ENCODE measurements at regions not wholly inside any gene's neighbourhood (a gene's known extent, or its start where the extent isn't known, plus 50 kb on each side); places are given as distances from the start of the nearest gene placed in this dataset.

DNA sequence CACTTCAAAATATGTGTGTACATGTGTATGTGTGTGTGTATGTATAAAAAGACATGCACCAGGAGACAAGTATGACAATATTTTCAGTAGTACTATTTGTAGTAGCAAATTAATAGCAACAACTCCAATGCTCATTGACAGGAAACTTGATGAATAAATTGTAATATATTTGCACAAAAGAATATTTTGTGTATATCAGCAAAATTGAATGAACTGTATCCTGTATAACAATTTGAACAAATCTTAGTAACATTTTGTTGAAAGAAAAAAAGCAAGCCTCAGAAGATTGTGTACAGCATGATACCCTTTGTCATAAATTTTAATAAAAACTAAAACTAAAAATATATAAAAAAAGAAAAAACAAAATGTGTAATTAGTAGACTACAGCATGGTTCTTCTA lies 1367.3 kb upstream of the TMEFF2 start:
- no peak for DNase-seq
- Mint-ChIP-seq H3K27ac (no peak overlapping the region), H3K4me3 (no peak overlapping the region), H3K36me3 (ENCODE audit: low read depth) (no peaks in the 10 kb centered on the region), H3K27me3 (ENCODE audit: low read depth, poor library complexity) (no peaks in the 10 kb centered on the region), H3K4me1 (no peaks in the 10 kb centered on the region), H3K9me3 (no peaks in the 10 kb centered on the region)
- TF ChIP-seq, protein P1, sequence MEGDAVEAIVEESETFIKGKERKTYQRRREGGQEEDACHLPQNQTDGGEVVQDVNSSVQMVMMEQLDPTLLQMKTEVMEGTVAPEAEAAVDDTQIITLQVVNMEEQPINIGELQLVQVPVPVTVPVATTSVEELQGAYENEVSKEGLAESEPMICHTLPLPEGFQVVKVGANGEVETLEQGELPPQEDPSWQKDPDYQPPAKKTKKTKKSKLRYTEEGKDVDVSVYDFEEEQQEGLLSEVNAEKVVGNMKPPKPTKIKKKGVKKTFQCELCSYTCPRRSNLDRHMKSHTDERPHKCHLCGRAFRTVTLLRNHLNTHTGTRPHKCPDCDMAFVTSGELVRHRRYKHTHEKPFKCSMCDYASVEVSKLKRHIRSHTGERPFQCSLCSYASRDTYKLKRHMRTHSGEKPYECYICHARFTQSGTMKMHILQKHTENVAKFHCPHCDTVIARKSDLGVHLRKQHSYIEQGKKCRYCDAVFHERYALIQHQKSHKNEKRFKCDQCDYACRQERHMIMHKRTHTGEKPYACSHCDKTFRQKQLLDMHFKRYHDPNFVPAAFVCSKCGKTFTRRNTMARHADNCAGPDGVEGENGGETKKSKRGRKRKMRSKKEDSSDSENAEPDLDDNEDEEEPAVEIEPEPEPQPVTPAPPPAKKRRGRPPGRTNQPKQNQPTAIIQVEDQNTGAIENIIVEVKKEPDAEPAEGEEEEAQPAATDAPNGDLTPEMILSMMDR (IDR thresholded peaks at IDR 0.05): no peak

DNA sequence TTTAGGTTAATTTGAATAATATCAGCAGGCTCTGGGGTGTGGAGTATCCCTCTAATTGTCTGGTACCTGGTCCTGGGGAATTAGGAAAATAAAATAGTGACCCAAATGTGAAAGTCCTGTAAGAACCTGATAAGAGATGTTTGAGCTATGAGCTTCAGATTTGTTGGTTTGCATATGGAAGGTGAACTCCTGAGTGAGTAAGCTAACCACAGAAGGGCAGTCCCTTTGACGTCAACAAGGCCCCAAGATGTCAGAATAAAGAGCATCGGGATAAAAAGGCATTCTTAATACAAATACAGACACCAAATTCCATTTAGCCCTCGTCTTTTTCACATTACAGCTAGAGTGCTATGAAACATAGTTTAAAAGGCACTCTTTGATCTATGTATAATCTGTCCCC lies 1366.3 kb upstream of the TMEFF2 start:
- Mint-ChIP-seq H3K9me3 (no peaks in the 10 kb centered on the region), H3K4me3 (no peak overlapping the region), H3K4me1 (no peaks in the 10 kb centered on the region), H3K27ac (no peak overlapping the region), H3K36me3 (ENCODE audit: low read depth) (no peaks in the 10 kb centered on the region), H3K27me3 (ENCODE audit: low read depth, poor library complexity) (no peaks in the 10 kb centered on the region)
- TF ChIP-seq, protein P1 (IDR thresholded peaks at IDR 0.05): no peak
- no peak for DNase-seq

DNA sequence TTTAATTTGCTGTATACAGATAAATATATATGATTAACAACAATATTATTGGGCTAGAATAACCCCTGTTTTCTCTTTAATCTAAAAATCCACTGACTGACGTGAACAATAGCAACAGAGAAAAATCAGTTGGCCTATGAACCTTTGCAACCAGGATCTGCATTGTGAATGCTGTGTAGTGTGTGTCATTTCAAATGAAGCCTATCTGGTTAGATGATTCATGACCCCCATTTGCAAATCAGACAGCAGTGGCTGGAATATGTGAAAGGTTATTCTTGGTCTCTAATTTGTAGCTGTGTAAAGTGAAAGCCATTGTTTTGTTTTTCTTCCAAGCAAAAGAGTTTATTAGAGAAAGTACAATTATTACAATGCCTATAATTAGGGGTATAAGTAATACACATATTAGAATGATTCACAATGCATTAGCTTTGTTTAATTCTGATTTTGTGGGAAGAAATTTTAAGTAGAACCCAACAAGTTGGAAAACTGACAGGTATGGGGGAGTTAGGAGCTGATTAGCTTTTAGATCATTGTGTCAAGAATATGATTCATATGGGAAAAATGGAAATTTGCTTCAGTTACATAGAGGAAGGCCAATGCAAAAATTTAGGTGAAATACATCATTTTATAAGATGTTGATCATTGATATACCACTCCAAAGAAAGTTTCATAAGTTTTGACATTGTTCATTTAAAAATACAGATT lies 1362.2 kb upstream of the TMEFF2 start:
- H3K27me3 Mint-ChIP-seq (ENCODE audit: low read depth, poor library complexity): no peaks in the 10 kb centered on the region
- H3K4me1 Mint-ChIP-seq: no peaks in the 10 kb centered on the region
- no peak overlapping the region for H3K27ac Mint-ChIP-seq
- no peaks in the 10 kb centered on the region for H3K9me3 Mint-ChIP-seq
- TF ChIP-seq, protein P1 (IDR thresholded peaks at IDR 0.05): no peak
- DNase-seq: no peak
- H3K4me3 Mint-ChIP-seq: no peak overlapping the region
- no peaks in the 10 kb centered on the region for H3K36me3 Mint-ChIP-seq (ENCODE audit: low read depth)

DNA sequence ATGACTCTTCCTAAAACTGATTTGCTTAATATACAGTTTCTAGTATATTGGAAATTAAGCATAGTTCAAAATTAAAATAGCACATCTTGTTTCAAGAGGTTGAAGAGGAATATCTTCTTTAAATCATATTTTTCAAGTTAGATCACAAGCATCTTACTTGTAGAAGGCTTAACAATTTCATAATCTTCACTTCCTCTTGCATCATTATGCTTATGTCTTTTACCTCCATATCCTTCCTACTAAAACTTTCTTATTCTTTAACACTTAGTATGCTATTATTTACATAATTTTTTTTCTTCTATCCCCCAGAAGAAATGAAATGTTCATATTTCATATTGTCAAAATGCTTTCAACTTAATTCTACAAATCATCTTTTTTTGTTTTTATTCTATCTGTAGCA lies 1354.9 kb upstream of the TMEFF2 start:
- no peaks in the 10 kb centered on the region for H3K27me3 Mint-ChIP-seq (ENCODE audit: low read depth, poor library complexity)
- H3K4me3 Mint-ChIP-seq: no peak overlapping the region
- no peak for DNase-seq
- peaks cover 41% of the 10 kb centered on the region for H3K9me3 Mint-ChIP-seq
- H3K27ac Mint-ChIP-seq: no peak overlapping the region
- H3K36me3 Mint-ChIP-seq (ENCODE audit: low read depth): peaks cover 4% of the 10 kb centered on the region
- TF ChIP-seq, protein P1 (IDR thresholded peaks at IDR 0.05): no peak
- no peaks in the 10 kb centered on the region for H3K4me1 Mint-ChIP-seq

DNA sequence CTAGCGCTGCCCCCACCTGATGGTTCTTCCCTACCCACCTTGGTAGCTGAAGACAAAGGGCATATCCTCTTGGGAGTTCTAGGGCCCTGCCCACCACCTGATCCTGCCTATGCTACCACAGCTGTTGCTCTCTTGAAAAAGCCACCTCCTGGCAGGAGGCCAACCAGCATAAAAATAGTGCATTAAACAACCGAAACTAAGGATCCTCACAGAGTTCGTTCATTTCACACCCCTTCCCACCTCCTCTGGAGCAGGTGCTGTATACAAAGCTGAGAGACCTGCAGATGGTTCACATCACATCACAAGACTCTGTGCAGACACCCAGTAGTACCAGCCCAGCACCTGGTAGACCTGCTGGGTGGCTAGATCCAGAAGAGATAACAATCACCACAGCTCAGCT lies 1348.0 kb upstream of the TMEFF2 start:
- H3K27me3 Mint-ChIP-seq (ENCODE audit: low read depth, poor library complexity): no peaks in the 10 kb centered on the region
- H3K36me3 Mint-ChIP-seq (ENCODE audit: low read depth): peaks cover 17% of the 10 kb centered on the region
- peaks cover 52% of the 10 kb centered on the region for H3K9me3 Mint-ChIP-seq
- no peak for DNase-seq
- H3K4me3 Mint-ChIP-seq: no peak overlapping the region
- H3K4me1 Mint-ChIP-seq: no peaks in the 10 kb centered on the region
- no peak overlapping the region for H3K27ac Mint-ChIP-seq
- TF ChIP-seq, protein P1 (IDR thresholded peaks at IDR 0.05): no peak

DNA sequence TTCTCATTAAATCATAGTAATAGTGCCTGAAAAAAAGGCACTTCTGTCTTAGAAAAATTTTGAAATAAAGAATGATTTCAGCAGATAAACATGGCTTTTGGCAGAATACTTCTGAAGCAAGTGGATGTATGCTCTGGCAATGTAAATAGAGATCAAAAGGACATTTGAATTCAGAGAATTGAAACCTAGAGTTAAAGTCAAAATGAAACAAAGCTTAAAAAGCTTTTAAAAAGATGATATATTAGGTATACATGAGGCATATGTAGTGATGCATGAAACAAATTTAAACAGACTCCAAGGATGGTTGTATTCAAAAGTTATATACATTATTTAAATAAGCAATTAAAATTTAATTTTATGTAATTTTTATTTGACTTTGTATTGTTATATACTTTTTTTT lies 1344.5 kb upstream of the TMEFF2 start:
- Mint-ChIP-seq H3K27me3 (ENCODE audit: low read depth, poor library complexity) (no peaks in the 10 kb centered on the region), H3K36me3 (ENCODE audit: low read depth) (peaks cover 17% of the 10 kb centered on the region), H3K9me3 (peaks cover 23% of the 10 kb centered on the region), H3K4me1 (no peaks in the 10 kb centered on the region), H3K4me3 (no peak overlapping the region), H3K27ac (no peak overlapping the region)
- DNase-seq: no peak
- TF ChIP-seq, protein P1 (IDR thresholded peaks at IDR 0.05): no peak
